GM12878 (cell line): ENCODE measurements at regions not wholly inside any gene's neighbourhood (a gene's known extent, or its start where the extent isn't known, plus 50 kb on each side); places are given as distances from the start of the nearest gene placed in this dataset.

Experiments used
- BCL3 ChIP-seq: IDR thresholded peaks from 2 replicates; pipeline ENCODE4 v1.6.1; 2011; ENCODE audit warnings: borderline replicate concordance, low read depth, mild to moderate bottlenecking, moderate library complexity, low read length; ENCODE audit not compliant: insufficient read depth, poor library complexity, severe bottlenecking
- CTCF ChIP-seq, 3 experiments: IDR thresholded peaks in 2 of 3; conservative IDR thresholded peaks in 1 of 3; 2 replicates each; pipeline ENCODE4 v1.5.1; 2011; ENCODE audit warnings: low read depth in 3 of 3, low read length in 3 of 3, mild to moderate bottlenecking in 3 of 3, control low read depth in 2 of 3, moderate library complexity in 2 of 3, inconsistent platforms in 1 of 3, mixed read lengths in 1 of 3; ENCODE audit not compliant: control insufficient read depth in 2 of 3, insufficient read depth in 1 of 3; ENCODE audit errors: extremely low read depth in 1 of 3
- E2F8 ChIP-seq: fragments of 450-650 bp; IDR thresholded peaks from 2 replicates; pipeline ENCODE4 v1.6.1; 2018; ENCODE audit warnings: mild to moderate bottlenecking, low read depth, moderate library complexity; ENCODE audit not compliant: partially characterized antibody
- ETV6 ChIP-seq, 2 experiments: fragments of 450-650 bp in 1 of 2; IDR thresholded peaks in 1 of 2; conservative IDR thresholded peaks in 1 of 2; 2 replicates each; pipeline ENCODE4 v1.6.1; 2014; ENCODE audit warnings: antibody characterized with exemption in 1 of 2, borderline replicate concordance in 1 of 2, low read depth in 1 of 2, mild to moderate bottlenecking in 1 of 2, moderate library complexity in 1 of 2
- MXI1 ChIP-seq: fragments of 150-350 bp; IDR thresholded peaks from 2 replicates; pipeline ENCODE4 v1.6.1; 2011; ENCODE audit warnings: low read depth, mild to moderate bottlenecking, inconsistent platforms, low read length, improper control_type of control experiment
- POLR2A ChIP-seq: IDR thresholded peaks from 2 replicates; pipeline ENCODE4 v1.6.1; 2011; ENCODE audit warnings: low read depth, mild to moderate bottlenecking, low read length
- RELA ChIP-seq: fragments of 450-650 bp; IDR thresholded peaks from 2 replicates; pipeline ENCODE4 v1.8.0; 2014; ENCODE audit warnings: borderline replicate concordance; ENCODE audit not compliant: partially characterized antibody
- RFX5 ChIP-seq: IDR thresholded peaks from 2 replicates; pipeline ENCODE4 v1.6.1; 2011; ENCODE audit warnings: low read depth, low read length, improper control_type of control experiment
- SPI1 ChIP-seq: IDR thresholded peaks from 2 replicates; pipeline ENCODE4 v1.6.1; 2011; ENCODE audit warnings: low read depth, mild to moderate bottlenecking, low read length, moderate library complexity, borderline replicate concordance; ENCODE audit not compliant: insufficient read depth
- TAF1 ChIP-seq: IDR thresholded peaks from 2 replicates; pipeline ENCODE4 v1.6.1; 2011; ENCODE audit warnings: mild to moderate bottlenecking, low read depth, low read length, borderline replicate concordance
- ZNF384 ChIP-seq: IDR thresholded peaks from 2 replicates; pipeline ENCODE4 v1.6.1; 2012; ENCODE audit warnings: low read depth, mild to moderate bottlenecking, low read length, improper control_type of control experiment, borderline replicate concordance

DNA sequence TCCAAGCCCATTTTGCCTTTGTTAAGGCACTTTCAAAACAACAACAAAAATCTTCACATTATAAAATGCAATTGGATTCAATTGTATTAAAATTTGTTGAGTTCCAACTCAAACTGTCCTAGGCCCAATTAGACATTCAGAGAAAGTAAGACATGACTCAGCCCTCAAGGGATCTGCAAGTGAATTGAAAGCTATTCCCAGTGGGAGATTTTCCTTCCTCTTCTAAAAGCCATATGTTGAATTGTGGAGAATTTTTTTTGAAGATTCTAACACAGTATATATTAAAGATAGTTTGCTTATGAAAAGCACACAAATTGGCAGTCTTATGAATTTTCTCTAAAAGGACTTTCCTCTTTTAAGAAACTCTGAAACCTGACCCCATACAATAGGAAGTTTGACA, 268.0 kb upstream of the PARD3B start:
- TF ChIP-seq E2F8 (no peak), SPI1 (no peak), TAF1 (no peak), RELA (no peak), ETV6 (conservative IDR thresholded peaks at IDR 0.05 in 1 of 2, IDR thresholded peaks at IDR 0.05 in 1 of 2; ENCODE audit: borderline replicate concordance in 1 of 2, low read depth in 1 of 2) (no peak), CTCF (IDR thresholded peaks at IDR 0.05 in 2 of 3, conservative IDR thresholded peaks at IDR 0.05 in 1 of 3; ENCODE audit: control insufficient read depth in 2 of 3, extremely low read depth in 1 of 3, insufficient read depth in 1 of 3, low read depth in 3 of 3, low read length in 3 of 3) (no peak), BCL3 (no peak), MXI1 (no peak), POLR2A (no peak), ZNF384 (no peak), RFX5 (no peak)
